UCSD-AML1 (cell line): ENCODE measurements at regions not wholly inside any gene's neighbourhood (a gene's known extent, or its start where the extent isn't known, plus 50 kb on each side); places are given as distances from the start of the nearest gene placed in this dataset.

Experiments
- DNase-seq: peaks from one replicate; lab custom pipeline; 2025; ENCODE audit not compliant: unreplicated experiment; lab: John Stamatoyannopoulos, UW

- DNase-seq: no peak
Measured at GRCh38 chr12:119245904-119246494, 67.3 kb downstream of the HSPB8 start.

GRCh38 chr12:119247007-119247719, 68.4 kb downstream of the HSPB8 start:
- DNase-seq: no peak

- no peak for DNase-seq
Measured at GRCh38 chr12:119247720-119248043, 69.0 kb downstream of the HSPB8 start.

GRCh38 chr12:119249383-119250155, 70.8 kb downstream of the HSPB8 start:
- DNase-seq: no peak

GRCh38 chr12:119255314-119255713, 76.6 kb downstream of the HSPB8 start:
- DNase-seq: no peak

GRCh38 chr12:119258149-119258548, 76.4 kb upstream of the CCDC60 start:
- DNase-seq: peak; percentile 80

GRCh38 chr12:119258556-119258955, 76.0 kb upstream of the CCDC60 start:
- DNase-seq: no peak

GRCh38 chr12:119259484-119259883, 75.0 kb upstream of the CCDC60 start:
- DNase-seq: peak; percentile 52

- no peak for DNase-seq
Measured at GRCh38 chr12:119262388-119262787, 72.1 kb upstream of the CCDC60 start.

GRCh38 chr12:119263466-119263865, 71.1 kb upstream of the CCDC60 start:
- DNase-seq: no peak

- DNase-seq: no peak
Measured at GRCh38 chr12:119266963-119267362, 67.6 kb upstream of the CCDC60 start.

- DNase-seq: no peak
Measured at GRCh38 chr12:119274636-119275065, 59.9 kb upstream of the CCDC60 start.

- DNase-seq: no peak
Measured at GRCh38 chr12:119283310-119283709, 51.2 kb upstream of the CCDC60 start.
